Astrocyte of the hippocampus (primary cell): ENCODE measurements at regions not wholly inside any gene's neighbourhood (a gene's known extent, or its start where the extent isn't known, plus 50 kb on each side); places are given as distances from the start of the nearest gene placed in this dataset.
"Not testable (repeated sequence)": the region's sequence is repeated elsewhere in the genome, so short reads cannot be mapped to it uniquely, and the experiment has no call there.

Experiments used
- DNase-seq: peaks from one replicate; pipeline ENCODE4 v3.0.0; 2011; ENCODE audit warnings: low read depth, low spot score

DNA sequence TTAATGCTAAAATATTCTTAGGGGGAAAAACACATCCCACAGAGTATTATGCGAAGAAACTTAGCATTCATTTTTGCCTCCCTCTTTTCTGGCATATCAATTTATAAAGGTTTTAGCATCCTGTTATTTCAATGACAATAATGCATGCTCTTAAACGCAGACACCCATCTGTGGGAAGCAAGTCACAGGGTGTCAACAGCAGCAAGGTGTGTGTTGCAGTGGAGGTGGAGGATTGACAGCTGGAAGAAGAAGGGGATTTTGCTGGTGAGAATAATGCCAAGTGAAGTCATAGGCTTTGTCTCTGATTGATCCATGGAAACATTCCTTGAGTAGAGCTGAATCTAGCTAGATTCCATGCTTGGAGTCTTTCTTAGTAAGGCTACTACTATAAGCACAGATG, 498.1 kb downstream of the NPIPA7 start:
- DNase-seq = no peak

DNA sequence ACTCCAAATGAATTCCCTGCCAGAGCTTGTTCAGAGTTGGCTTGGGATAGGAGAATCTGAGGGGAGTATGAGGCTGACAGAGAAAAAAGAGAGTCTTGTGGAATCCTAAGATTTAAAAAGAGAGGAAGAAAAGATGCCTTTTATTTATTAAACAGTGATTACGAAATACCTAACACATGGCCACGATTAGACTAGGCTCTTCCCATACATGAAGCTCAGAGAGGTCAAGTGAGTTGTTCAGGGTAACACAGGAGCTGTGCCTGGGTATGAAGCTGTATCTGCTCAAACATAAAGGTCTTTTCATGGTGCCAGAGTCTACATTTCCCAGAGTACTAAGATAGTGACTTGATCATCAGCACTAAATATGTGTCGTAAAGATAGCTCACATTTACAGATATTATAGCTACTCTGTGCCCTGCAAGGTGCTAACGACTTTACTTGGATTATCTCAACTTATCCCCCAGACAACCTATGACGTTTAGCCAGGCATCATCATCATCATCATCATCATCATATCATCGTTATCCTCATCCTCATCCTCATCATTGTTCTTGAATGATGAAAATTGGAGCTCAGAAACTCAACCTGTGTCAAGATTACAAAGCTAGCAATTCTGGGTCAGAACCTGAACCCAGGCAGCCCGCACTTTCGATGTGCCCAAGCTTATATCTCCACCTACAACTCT, 500.8 kb downstream of the NPIPA7 start:
- no peak for DNase-seq

DNA sequence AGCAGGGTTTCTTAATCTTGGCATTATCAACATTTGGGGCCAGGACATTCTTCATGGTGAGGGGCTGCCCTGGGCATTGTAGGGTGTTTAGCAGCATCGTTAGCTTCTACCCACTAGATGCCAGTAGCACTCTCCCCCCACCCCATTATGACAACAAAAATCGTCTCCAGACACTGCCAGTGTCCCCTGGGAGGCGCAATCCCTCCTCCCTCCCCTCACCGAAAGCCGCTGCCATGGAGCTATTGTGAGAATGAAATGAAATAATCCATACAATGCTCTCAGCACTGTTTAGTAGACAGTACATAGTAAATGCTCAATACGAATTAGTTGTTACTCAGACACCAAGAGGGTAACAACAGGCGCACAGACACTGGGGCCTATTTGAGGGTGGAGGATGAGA, 502.9 kb downstream of the NPIPA7 start:
- DNase-seq = no peak

DNA sequence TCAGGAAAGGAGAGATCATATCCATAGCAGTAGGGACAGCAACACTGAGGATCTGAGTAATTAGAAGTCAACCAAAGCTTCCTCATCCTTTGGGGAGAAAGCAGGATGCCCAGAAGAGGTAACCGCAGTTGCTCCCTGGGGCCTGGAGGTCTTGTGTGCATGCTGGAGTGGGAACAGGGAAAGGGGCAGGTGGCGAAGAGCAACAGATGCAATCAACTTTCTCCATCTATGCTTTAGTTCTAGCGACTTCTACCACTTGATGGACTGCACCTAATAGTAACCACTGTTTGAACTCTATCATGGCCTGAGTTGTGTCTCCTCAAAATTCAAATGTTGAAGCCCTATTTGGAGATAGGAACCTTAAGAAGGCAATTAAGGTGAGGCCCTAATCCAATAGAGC, 503.8 kb downstream of the NPIPA7 start:
- no peak for DNase-seq

DNA sequence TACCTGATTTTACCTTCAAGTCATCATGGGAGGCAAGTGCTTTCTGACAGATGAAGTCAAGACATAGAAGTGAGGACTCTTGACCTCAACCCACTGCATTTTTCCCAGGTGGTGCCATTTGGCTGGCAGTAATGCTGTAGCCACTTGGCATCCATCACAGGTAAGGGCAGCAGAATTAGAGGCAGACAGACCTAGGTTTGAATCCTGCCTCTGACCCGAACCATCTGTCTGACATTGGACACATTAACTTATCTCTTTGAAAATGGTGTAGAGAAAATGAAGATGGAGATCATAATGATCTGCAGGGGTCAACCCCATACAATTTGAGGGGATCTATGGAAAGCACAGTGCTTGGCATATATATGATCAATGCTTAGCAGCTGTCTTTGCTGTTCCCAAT, 505.5 kb downstream of the NPIPA7 start:
- DNase-seq = no peak

DNA sequence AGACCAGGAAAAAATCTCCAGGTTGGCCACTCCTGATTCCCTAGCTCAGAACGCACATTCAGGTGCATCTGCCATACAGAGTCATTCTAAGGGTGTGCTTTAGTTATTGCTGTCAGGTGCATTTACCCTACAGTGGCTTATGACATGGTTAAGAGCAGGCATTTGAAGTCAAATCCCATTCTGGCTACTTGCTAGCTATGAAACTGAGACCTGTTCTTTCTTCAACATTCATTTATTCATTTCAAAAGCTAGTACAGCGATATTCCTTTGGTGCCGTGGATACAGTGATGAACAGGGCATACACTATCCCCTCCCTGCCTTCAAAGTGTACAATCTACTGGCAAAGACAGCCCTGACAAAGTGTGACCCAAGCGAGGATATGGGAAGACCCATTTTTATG, 508.3 kb downstream of the NPIPA7 start:
- DNase-seq = no peak

DNA sequence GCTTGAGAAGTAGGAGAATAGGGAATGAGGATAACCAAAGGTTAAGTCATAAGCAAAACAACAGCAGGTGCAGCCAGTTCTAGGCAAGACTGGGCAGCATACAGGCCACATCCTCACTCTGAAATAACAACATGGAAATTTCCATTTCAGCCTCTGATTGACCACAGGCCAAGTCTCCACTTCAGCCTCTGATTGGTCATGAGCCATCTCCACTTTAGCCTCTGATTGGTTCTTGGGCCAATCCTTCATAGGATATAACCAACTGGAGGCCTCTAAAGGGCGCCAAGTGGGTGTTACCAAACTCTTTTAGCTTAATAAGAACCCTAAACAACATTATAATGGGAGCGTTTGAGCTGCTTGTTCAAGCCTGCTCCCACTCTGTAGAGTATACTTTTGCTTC, 512.0 kb downstream of the NPIPA7 start:
- DNase-seq = no peak

DNA sequence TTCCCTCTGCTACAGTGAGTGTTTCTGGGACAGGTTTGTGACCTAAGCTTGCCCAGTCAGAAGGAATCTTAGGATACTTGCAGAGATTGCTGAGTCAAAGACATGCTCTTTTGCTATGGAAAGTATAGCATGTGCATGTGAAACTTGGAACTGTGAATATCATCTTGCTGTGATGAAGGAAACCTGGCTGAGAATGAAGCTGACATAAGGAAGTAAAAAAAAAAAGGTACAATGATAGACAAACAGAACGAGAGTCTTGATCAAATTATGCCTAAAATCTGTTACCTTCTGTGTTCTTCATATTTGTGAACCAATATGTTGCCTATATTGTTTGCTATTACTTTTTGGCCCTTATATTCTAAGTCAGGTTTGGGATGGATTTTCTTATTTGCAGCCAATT, 525.7 kb downstream of the NPIPA7 start:
- DNase-seq = no peak

DNA sequence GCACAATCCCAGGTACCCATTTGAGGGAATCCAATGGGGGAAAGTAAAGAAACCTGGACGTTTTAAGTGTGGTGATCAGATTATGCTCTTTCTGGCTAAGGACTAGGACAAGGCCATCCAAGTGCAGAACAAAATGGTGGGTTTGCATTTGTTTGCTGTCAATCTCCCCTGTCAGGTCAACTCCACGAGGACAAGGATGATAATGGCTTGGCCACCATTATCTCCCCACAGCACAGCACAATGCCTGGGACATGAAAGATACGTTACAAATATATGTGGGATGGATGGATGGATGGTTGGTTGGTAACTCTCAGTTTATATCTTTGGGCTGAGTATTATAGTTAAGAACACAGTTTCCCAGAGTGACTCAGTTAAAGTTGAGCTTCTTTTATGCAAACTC, 526.9 kb downstream of the NPIPA7 start:
- DNase-seq = no peak

DNA sequence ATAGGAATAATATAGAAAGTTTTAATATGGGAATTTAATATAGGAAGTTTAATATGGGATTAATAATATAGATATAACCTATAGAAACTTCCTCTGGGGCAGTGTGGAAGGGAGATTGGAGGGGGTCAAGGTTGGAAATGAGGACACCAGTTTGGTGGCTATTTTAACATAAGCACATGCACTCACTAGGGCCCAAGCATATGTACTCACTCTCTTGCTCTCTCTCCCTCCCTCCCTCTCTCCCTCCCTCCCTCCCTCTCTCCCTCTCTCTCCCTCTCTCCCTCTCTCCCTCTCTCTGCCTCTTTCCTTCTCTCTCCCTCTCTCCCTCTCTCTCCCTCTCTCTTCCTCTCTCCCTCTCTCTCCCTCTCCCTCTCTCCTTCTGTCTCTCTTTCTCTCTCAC, 528.1 kb downstream of the NPIPA7 start:
- DNase-seq = no peak

DNA sequence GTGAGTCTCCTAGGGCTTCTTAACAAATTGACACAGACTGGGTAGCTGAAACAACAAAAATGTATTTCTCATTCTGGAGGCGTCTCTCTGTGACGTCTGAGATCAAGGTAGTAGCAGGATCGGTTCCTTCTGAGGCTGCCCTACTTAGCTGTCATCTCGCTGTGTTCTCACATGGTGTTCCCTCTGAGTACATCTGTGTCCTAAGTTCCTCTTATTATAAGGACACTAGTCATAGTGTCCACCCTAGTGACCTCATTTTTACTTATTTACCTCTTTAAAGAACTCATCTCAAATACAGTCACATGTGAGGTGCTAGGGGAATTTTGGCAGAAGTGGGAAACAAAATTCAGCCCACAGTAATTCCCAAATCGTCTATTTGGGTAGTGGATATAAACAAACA, 529.1 kb downstream of the NPIPA7 start:
- no peak for DNase-seq

DNA sequence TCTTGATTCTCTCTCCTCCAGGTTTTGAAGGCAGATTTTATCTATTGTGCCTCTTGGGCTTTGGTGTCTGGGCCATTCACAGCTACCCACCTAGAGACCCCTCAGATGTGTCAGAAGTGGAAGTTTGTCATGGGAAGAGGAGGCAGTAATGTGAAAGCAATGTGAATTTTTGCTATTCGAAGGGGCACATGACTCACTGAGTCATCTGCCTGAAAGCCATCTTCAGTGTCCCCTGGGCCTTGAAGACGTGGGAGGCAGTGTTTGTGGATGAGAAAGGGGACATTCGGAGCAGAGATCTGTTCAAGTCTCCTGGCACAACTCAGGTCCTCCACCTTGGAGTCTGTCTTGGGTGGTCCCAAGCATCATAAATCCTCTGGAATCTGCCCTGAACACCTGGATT, 530.2 kb downstream of the NPIPA7 start:
- no peak for DNase-seq

DNA sequence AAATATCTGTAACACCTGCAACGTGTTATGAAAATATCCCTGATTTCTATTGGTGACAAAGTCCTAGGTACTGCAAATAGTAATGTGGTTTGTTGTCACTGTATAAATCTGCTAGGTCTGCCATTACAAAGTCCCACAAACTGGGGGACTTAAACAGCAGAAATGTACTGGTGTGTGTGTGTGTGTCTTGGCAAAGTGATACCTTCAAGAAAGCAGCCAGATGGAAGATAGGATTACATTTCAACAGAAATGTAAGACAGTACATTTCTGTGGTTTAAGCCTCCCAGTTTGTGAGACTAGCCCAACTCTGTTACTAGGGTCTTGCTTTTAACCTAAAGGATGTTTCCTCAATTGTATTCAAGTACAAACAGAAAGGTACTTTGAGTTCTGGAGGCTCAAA, 531.7 kb downstream of the NPIPA7 start:
- DNase-seq = no peak

DNA sequence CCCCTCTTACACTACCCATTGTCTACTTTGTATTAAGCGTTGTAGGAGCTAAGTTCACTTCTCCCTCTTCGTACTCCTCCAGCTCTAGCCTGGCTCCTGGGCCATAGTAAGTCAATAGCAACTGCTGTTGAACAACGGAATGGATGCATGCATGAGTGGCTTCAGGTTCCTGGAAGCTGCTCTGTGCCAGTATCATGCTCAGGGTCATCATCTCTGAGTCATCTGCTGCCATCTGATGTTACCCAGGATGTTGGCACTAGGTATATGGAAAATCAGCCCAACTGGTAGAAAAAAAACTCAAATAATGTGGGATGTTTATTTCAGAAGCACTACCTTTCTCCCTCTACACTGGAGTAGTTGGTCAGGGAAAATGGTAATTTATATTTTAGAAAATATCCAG, 536.8 kb downstream of the NPIPA7 start:
- no peak for DNase-seq

DNA sequence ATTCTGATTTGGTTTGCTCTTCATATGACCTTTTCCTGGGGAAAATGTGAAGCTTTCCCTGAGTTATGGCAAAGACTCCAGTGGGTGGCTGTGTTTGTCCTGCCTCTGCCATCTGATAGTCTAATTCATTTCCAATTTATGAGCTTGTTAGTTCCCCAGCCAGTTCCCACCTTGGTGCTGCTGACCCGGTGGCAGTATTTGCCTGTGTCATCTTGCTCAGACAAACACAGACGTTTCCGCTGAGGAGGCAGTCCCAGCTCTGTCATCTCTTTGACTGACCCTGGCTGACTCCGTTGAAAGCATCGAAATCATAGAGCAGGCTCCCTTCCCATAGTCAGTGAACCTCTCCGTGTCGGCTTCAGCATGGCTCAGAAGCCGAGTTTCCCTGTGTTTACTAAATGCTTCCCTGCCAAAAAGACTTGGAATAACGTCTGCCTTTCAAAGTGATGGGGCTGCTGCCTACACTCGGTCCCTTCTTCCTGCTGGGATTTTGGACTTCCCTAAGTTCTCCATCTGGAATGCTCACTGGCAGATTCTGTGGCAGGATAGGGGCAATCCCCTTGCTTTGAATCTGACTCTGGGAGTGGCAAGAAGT, 538.3 kb downstream of the NPIPA7 start:
- no peak for DNase-seq

DNA sequence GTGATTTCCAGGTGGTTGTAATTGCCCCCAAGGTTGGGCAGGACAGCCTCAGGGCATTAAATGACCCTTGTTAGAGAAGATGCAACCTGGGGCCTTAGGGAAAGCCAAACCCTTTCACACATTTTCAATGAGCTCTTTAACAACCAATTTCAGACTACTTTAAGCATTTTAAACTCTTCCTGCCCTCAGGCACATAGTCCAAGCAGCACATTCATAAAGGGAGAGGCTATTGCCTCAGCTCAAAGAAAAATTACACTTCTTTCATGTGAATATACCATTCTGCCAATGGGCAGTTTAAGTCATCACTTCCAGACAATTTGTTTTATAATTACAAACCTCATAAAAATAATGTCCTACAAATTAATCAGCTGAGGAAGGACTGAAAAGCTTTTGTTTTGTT, 544.5 kb downstream of the NPIPA7 start:
- DNase-seq = no peak

DNA sequence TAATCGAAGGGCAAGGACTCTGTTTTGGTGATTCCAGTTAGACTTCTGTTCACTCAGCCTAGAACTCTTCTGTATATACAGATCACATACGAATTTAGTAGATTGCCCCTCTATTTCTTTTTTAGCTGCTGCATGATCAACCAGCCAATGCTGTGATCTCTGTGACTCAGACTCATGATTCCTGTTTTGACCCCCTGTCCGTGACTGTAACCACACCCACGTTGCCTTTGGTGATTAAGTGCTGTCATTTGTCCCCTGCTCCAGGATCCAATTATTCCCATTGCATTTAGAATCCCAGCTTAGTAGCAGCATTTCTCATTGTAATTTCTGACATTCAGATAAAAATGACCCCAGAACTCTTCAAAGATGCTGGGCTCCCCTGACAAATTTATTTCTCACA, 545.7 kb downstream of the NPIPA7 start:
- no peak for DNase-seq

DNA sequence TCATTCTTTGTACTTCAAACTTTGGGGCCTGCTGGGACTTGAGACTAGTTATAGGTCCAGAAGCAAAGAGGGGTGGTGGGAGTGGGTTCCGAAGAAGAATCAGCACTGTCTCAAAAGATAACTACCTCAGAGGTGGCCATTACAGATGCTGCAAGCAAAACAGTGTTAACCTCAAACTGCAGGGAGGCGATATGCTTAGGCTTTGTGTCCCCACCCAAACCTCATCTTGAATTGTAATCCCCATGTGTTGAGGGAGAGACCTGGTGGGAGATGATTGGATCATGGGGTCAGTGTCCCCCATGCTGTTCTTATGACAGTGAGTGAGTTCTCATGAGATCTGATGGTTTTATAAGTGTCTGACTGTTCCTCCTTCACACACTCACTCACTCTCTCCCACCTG, 545.3 kb downstream of the XYLT1 start:
- DNase-seq = no peak

DNA sequence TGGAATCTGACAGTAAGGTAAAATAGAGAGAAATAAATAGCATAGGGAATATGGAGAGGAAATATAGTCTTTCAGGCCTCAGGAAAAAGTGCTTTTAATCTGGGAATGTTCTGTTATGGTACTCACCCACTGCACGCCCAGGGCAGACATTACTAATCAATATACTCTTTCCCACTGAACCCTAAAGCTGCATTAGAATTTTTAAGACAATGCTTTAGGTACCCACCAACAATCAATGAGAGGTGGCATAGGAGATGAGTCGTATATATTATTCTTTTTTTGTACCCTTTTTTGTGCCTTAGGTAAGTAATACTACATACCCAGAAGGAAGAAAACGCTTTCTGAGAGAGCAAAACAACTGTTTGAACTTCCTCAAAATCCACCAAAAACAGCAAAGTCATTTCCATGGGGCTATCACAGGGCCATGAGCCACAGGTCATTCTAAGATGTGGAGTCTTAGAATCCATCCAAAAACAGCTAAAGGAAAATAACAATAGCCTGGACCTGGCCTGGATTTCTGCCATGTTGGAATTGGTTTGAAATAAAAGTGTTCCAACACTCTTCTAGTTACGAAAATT, 542.1 kb downstream of the XYLT1 start:
- no peak for DNase-seq

DNA sequence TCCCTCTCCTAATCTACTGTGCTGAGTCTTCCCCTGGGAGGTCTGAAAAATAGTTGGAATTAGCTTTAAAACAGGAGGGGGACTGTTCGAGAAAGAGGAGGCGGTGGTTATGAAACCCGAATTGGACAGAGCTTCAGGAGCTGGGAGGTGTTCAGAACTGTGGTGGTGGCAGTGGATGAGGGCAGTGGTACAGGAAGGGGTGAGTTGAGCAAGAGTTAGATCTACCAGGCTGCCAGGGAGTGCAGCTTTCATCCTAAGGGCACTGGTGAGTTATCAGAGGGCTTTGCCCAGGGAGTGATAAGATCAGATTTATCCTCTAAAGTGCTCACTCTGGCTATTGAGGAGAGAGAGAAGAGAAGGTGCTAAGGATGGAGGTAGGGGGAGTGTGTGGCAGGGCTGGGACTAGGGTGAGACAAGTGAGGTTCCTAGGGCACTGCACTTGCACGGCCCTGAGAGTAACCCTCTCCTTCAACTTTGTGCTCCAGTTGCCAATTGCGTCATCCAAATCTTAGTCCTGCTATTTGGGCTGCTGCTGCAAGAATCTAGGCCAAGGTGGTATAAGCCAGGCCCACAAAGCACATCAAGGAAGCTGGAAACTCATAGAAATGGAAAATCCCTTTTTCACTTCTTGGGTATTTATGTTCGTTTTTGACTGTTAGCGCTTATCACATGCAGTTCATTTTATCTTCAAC, 540.3 kb downstream of the XYLT1 start:
- DNase-seq = no peak

DNA sequence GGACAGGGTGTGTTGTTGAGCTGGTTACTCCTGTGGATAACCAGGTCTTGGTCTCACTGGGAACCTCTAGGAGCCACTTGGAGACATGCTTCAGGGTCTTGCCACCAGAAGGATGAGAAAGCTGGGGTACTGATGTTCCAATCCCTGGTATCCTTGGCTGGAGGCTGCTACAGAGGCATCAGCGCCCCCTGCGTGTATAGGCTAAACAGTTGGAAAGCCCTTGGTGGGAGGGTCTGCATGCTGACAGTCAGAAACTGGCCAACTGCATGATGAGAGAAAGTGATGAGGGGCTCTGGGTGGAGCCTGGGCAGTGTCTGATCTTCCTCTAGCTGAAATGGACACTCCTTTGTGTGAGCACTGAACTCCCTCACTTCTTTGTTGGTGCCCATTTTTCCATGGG, 536.9 kb downstream of the XYLT1 start:
- no peak for DNase-seq

DNA sequence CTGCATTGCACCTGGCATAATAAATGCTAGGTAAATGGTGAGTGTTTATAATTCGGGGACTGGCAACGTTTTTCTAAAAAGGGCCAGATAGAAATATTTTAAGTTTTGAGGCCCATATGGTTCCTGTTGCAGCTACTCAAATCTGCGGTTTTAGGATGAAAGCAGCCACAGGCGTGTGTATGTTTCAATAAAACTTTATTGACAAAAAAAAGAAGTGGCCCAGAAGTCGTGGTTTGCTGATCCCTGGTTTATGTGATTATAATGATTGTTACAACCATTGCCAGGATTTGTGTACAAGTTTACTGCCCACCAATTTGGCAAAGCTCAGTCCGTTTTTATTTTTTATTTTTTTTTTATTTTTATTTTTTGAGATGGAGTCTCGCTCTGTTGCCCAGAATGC, 536.1 kb downstream of the XYLT1 start:
- DNase-seq = no peak

DNA sequence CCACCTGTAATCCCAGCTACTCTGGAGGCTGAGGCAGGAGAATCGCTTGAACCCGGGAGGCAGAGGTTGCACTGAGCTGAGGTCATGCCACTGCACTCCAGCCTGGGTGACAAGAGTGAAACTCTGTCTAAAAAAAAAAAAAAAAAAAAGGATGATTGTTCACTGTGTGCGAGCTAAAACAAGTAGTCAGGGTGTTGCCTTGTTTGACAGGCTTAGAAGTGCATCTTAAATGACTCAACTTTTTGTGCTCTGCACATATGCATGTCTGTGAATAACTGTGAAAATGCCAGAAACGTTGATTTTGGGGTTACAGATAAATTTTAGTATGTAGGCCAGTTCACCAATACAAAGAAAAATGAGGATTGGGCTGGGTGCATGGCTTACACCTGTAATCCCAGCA, 534.9 kb downstream of the XYLT1 start:
- not testable (repeated sequence) for DNase-seq
